Testis (tissue), 2 donors: ENCODE measurements at regions not wholly inside any gene's neighbourhood (a gene's known extent, or its start where the extent isn't known, plus 50 kb on each side); places are given as distances from the start of the nearest gene placed in this dataset.

Experiments
- POLR2A ChIP-seq: fragments of 450-650 bp; IDR thresholded peaks from one replicate; pipeline ENCODE4 v1.6.1; 2017; ENCODE audit warnings: antibody characterized with exemption, mild to moderate bottlenecking, moderate library complexity
- TF ChIP-seq, protein P1 (sequence below), 3 experiments: fragments of 450-650 bp in 2 of 3; fragments of 200-600 bp in 1 of 3; sonication (generic) in 1 of 3; IDR thresholded peaks; one replicate each; pipeline ENCODE4 v1.5.1; 2016 to 2019; ENCODE audit warnings: antibody characterized with exemption in 3 of 3, mild to moderate bottlenecking in 2 of 3, moderate library complexity in 1 of 3

DNA sequence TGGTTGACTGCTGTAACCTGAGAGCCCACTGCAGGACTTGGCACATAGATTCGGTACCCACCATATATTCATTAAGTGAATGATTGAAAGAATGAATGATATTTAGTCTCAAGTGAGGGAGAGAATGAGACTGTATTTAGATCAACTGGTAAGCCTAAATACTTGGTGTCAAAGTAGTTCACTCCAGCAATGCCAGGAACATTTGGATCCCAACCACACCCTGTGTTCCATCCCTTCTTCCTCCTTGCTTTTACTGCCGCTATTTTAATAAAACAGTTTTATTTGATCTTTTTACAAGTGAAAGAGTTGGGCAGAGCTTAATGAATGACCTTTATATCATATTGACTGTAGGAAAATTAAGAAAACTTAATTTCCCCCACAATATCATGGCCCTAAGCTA lies 473.6 kb upstream of the CBLB start:
- no peak for TF ChIP-seq POLR2A
- TF ChIP-seq, protein P1, sequence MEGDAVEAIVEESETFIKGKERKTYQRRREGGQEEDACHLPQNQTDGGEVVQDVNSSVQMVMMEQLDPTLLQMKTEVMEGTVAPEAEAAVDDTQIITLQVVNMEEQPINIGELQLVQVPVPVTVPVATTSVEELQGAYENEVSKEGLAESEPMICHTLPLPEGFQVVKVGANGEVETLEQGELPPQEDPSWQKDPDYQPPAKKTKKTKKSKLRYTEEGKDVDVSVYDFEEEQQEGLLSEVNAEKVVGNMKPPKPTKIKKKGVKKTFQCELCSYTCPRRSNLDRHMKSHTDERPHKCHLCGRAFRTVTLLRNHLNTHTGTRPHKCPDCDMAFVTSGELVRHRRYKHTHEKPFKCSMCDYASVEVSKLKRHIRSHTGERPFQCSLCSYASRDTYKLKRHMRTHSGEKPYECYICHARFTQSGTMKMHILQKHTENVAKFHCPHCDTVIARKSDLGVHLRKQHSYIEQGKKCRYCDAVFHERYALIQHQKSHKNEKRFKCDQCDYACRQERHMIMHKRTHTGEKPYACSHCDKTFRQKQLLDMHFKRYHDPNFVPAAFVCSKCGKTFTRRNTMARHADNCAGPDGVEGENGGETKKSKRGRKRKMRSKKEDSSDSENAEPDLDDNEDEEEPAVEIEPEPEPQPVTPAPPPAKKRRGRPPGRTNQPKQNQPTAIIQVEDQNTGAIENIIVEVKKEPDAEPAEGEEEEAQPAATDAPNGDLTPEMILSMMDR (IDR thresholded peaks at IDR 0.05) = no peak
